Mesenchymal stem cell (in vitro differentiated cells and primary cell): ENCODE measurements at regions not wholly inside any gene's neighbourhood (a gene's known extent, or its start where the extent isn't known, plus 50 kb on each side); places are given as distances from the start of the nearest gene placed in this dataset.

Experiments used
- DNase-seq: peaks from one replicate; pipeline ENCODE4 v3.0.0-alpha.2; 2013
- H2AFZ ChIP-seq: one replicate; pipeline ENCODE4 v1.6.1; 2013; ENCODE audit warnings: low read depth, mild to moderate bottlenecking, control low read depth, inconsistent platforms, low read length, moderate library complexity
- H2AK5ac ChIP-seq: 2 replicates; pipeline ENCODE4 v1.6.1; 2013; ENCODE audit warnings: low read length, moderate library complexity, mild to moderate bottlenecking, inconsistent platforms; ENCODE audit not compliant: severe bottlenecking
- H2BK120ac ChIP-seq: one replicate; pipeline ENCODE4 v1.6.1; 2013; ENCODE audit warnings: low read depth, mild to moderate bottlenecking, inconsistent platforms, low read length, moderate library complexity
- H2BK12ac ChIP-seq, 2 experiments: one replicate each; pipeline ENCODE4 v1.6.1; 2013; ENCODE audit warnings: inconsistent platforms in 2 of 2, low read length in 2 of 2, mild to moderate bottlenecking in 2 of 2, moderate library complexity in 2 of 2, control low read depth in 1 of 2
- H2BK15ac ChIP-seq: one replicate; pipeline ENCODE4 v1.6.1; 2013; ENCODE audit warnings: mild to moderate bottlenecking, low read depth, inconsistent platforms; ENCODE audit not compliant: poor library complexity, severe bottlenecking
- H2BK5ac ChIP-seq: 2 replicates; pipeline ENCODE4 v1.6.1; 2013; ENCODE audit warnings: low read depth, mild to moderate bottlenecking, low read length, control low read depth, inconsistent platforms; ENCODE audit not compliant: poor library complexity, severe bottlenecking
- H3K14ac ChIP-seq, 2 experiments: one replicate each; pipeline ENCODE4 v1.6.1; 2013; ENCODE audit warnings: inconsistent platforms in 2 of 2, low read length in 2 of 2, control low read depth in 1 of 2, mild to moderate bottlenecking in 1 of 2, moderate library complexity in 1 of 2
- H3K18ac ChIP-seq, 2 experiments: one replicate each; pipeline ENCODE4 v1.6.1; 2013; ENCODE audit warnings: inconsistent platforms in 2 of 2, low read length in 2 of 2, control low read depth in 1 of 2, low read depth in 1 of 2, mild to moderate bottlenecking in 1 of 2
- H3K23ac ChIP-seq, 2 experiments: one replicate each; pipeline ENCODE4 v1.6.1; 2013; ENCODE audit warnings: inconsistent platforms in 2 of 2, low read length in 2 of 2, mild to moderate bottlenecking in 2 of 2, moderate library complexity in 2 of 2, control low read depth in 1 of 2
- H3K27ac ChIP-seq: 2 replicates; pipeline ENCODE4 v1.5.1; 2013; ENCODE audit warnings: mild to moderate bottlenecking, moderate library complexity, low read length, control low read depth, inconsistent platforms; ENCODE audit not compliant: poor library complexity, severe bottlenecking
- H3K27me3 ChIP-seq, 2 experiments: 2 replicates each; pipeline versions ENCODE4 v1.6.1 to v1.7.0; 2013; ENCODE audit warnings: low read length in 2 of 2, mild to moderate bottlenecking in 2 of 2, moderate library complexity in 2 of 2, control low read depth in 1 of 2, inconsistent platforms in 1 of 2; ENCODE audit not compliant: control insufficient read depth in 1 of 2, insufficient read depth in 1 of 2
- H3K36me3 ChIP-seq, 2 experiments: 2 replicates each; pipeline versions ENCODE4 v1.6.1 to v1.7.0; 2013; ENCODE audit warnings: low read length in 2 of 2, control low read depth in 1 of 2, inconsistent platforms in 1 of 2, low read depth in 1 of 2, mild to moderate bottlenecking in 1 of 2; ENCODE audit not compliant: insufficient read depth in 2 of 2, control insufficient read depth in 1 of 2
- H3K4ac ChIP-seq, 2 experiments: one replicate each; pipeline ENCODE4 v1.6.1; 2013; ENCODE audit warnings: inconsistent platforms in 2 of 2, low read length in 2 of 2, mild to moderate bottlenecking in 2 of 2, moderate library complexity in 2 of 2, control low read depth in 1 of 2, low read depth in 1 of 2
- H3K4me1 ChIP-seq: 2 replicates; pipeline ENCODE4 v1.6.1; 2013; ENCODE audit warnings: low read depth, low read length, control low read depth; ENCODE audit not compliant: control insufficient read depth, insufficient read depth
- H3K4me2 ChIP-seq: 2 replicates; pipeline ENCODE4 v1.6.1; 2013; ENCODE audit warnings: low read length, mild to moderate bottlenecking, inconsistent platforms; ENCODE audit not compliant: poor library complexity, severe bottlenecking
- H3K4me3 ChIP-seq, 2 experiments: 2 replicates each; pipeline versions ENCODE4 v1.5.1 to v1.7.0; 2013; ENCODE audit warnings: low read length in 2 of 2, mild to moderate bottlenecking in 2 of 2, control low read depth in 1 of 2, low read depth in 1 of 2; ENCODE audit not compliant: insufficient read depth in 1 of 2
- H3K79me1 ChIP-seq: replicated peaks from 2 replicates; pipeline ENCODE4 v1.6.1; 2013; ENCODE audit warnings: mild to moderate bottlenecking, control low read depth, low read length, inconsistent platforms; ENCODE audit not compliant: poor library complexity, severe bottlenecking
- H3K9ac ChIP-seq: 2 replicates; pipeline ENCODE4 v1.7.0; 2013; ENCODE audit warnings: mild to moderate bottlenecking, low read length, moderate library complexity
- H3K9me3 ChIP-seq: 2 replicates; pipeline ENCODE4 v1.7.0; 2013; ENCODE audit warnings: mild to moderate bottlenecking, low read length; ENCODE audit not compliant: control insufficient read depth
- H4K8ac ChIP-seq: one replicate; pipeline ENCODE4 v1.6.1; 2013; ENCODE audit warnings: inconsistent platforms, mild to moderate bottlenecking, low read length, moderate library complexity
- H4K91ac ChIP-seq: one replicate; pipeline ENCODE4 v1.6.1; 2013; ENCODE audit warnings: mild to moderate bottlenecking, low read length, inconsistent platforms
- WGBS: methylation state at CpG from one replicate; pipeline ENCODE4 v1.1.7; 2013; ENCODE audit warnings: mixed read lengths; 5-methylcytosine and 5-hydroxymethylcytosine counted together

GRCh38 chr15:62456011-62456920 is 291.2 kb upstream of the C2CD4B start:
- peak overlapping the region; percentile 56 for H2BK15ac ChIP-seq
- peaks cover 28% of the 10 kb centered on the region for H3K79me1 ChIP-seq
- H3K36me3 ChIP-seq: peaks cover 0 to 3% of the 10 kb centered on the region in 2 experiments
- H3K4me1 ChIP-seq: peaks cover 29% of the 10 kb centered on the region
- H2BK5ac ChIP-seq: no peak overlapping the region
- no peak overlapping the region for H3K4me2 ChIP-seq
- H2AFZ ChIP-seq: no peak overlapping the region
- peak overlapping the region; percentile 13 for H4K8ac ChIP-seq
- peak overlapping the region in 1 of 2 experiments; percentile 7 for H3K4ac ChIP-seq
- DNase-seq: peak; percentile 43
- 82% methylated on average over 11 of the region's 11 CpGs for WGBS
- no peak overlapping the region for H2AK5ac ChIP-seq
- peak overlapping the region in 1 of 2 experiments; percentile 71 for H3K18ac ChIP-seq
- H3K4me3 ChIP-seq: no peak overlapping the region
- H4K91ac ChIP-seq: no peak overlapping the region
- H3K27ac ChIP-seq: no peak overlapping the region
- H2BK120ac ChIP-seq: no peak overlapping the region
- H3K23ac ChIP-seq: no peak overlapping the region
- H3K9me3 ChIP-seq: no peaks in the 10 kb centered on the region
- H3K14ac ChIP-seq: no peak overlapping the region
- no peak overlapping the region for H3K9ac ChIP-seq
- H3K27me3 ChIP-seq: no peaks in the 10 kb centered on the region
- peak overlapping the region in 1 of 2 experiments; percentile 70 for H2BK12ac ChIP-seq

GRCh38 chr15:62457100-62457499 is 292.0 kb upstream of the C2CD4B start:
- H2BK5ac ChIP-seq: no peak overlapping the region
- H3K23ac ChIP-seq: no peak overlapping the region
- H3K27me3 ChIP-seq: no peaks in the 10 kb centered on the region
- no peak overlapping the region for H2BK120ac ChIP-seq
- no peak overlapping the region for H2BK15ac ChIP-seq
- H4K91ac ChIP-seq: no peak overlapping the region
- no peak overlapping the region for H3K9ac ChIP-seq
- no peak overlapping the region for H4K8ac ChIP-seq
- H3K4me3 ChIP-seq: no peak overlapping the region
- peaks cover 0 to 3% of the 10 kb centered on the region in 2 experiments for H3K36me3 ChIP-seq
- H3K4me2 ChIP-seq: no peak overlapping the region
- WGBS: 97% methylated on average over 5 of the region's 6 CpGs
- no peak overlapping the region for H3K4ac ChIP-seq
- no peak overlapping the region for H3K14ac ChIP-seq
- H3K18ac ChIP-seq: peak overlapping the region in 1 of 2 experiments; percentile 40
- H2BK12ac ChIP-seq: no peak overlapping the region
- DNase-seq: no peak
- peaks cover 29% of the 10 kb centered on the region for H3K4me1 ChIP-seq
- H3K27ac ChIP-seq: no peak overlapping the region
- no peak overlapping the region for H2AFZ ChIP-seq
- H3K79me1 ChIP-seq: peaks cover 27% of the 10 kb centered on the region
- H2AK5ac ChIP-seq: peak overlapping the region; percentile 49
- no peaks in the 10 kb centered on the region for H3K9me3 ChIP-seq

- 92% methylated on average over 6 of the region's 6 CpGs for WGBS
- Histone ChIP-seq H2AFZ (no peak overlapping the region), H4K8ac (no peak overlapping the region), H4K91ac (no peak overlapping the region), H2AK5ac (no peak overlapping the region), H3K27me3 (no peaks in the 10 kb centered on the region), H2BK5ac (no peak overlapping the region), H3K4me2 (no peak overlapping the region), H2BK120ac (no peak overlapping the region), H3K36me3 (peaks cover 0 to 3% of the 10 kb centered on the region in 2 experiments), H3K23ac (no peak overlapping the region), H3K14ac (no peak overlapping the region), H2BK12ac (no peak overlapping the region), H3K4me1 (peaks cover 15% of the 10 kb centered on the region), H3K79me1 (peaks cover 31% of the 10 kb centered on the region), H3K4me3 (no peak overlapping the region), H3K9ac (no peak overlapping the region), H3K27ac (no peak overlapping the region), H3K18ac (no peak overlapping the region), H2BK15ac (no peak overlapping the region), H3K4ac (no peak overlapping the region), H3K9me3 (no peaks in the 10 kb centered on the region)
- DNase-seq: no peak
Measured at GRCh38 chr15:62459875-62460274, 294.8 kb upstream of the C2CD4B start.

GRCh38 chr15:62462268-62462667 is 297.2 kb upstream of the C2CD4B start:
- 44% methylated on average over 1 of the region's 1 CpG for WGBS
- Histone ChIP-seq H3K27me3 (peaks cover 0 to 3% of the 10 kb centered on the region in 2 experiments), H3K9me3 (no peaks in the 10 kb centered on the region), H2BK5ac (no peak overlapping the region), H3K79me1 (peaks cover 38% of the 10 kb centered on the region), H2AFZ (no peak overlapping the region), H2BK15ac (no peak overlapping the region), H3K14ac (no peak overlapping the region), H3K27ac (no peak overlapping the region), H2BK12ac (no peak overlapping the region), H3K4me3 (no peak overlapping the region), H3K4ac (no peak overlapping the region), H3K9ac (peak overlapping the region; percentile 1), H3K36me3 (no peaks in the 10 kb centered on the region), H3K4me1 (peaks cover 5% of the 10 kb centered on the region), H3K4me2 (no peak overlapping the region), H3K18ac (no peak overlapping the region), H4K91ac (no peak overlapping the region), H4K8ac (no peak overlapping the region), H2BK120ac (no peak overlapping the region), H2AK5ac (no peak overlapping the region), H3K23ac (no peak overlapping the region)
- DNase-seq: peak; percentile 38
